Astrocyte (in vitro differentiated cells and primary cell): ENCODE measurements at regions not wholly inside any gene's neighbourhood (a gene's known extent, or its start where the extent isn't known, plus 50 kb on each side); places are given as distances from the start of the nearest gene placed in this dataset.

ENCODE experiments used
- EZH2 ChIP-seq: IDR thresholded peaks from 2 replicates; pipeline ENCODE4 v1.6.1; 2012; ENCODE audit warnings: mild to moderate bottlenecking, low read length, inconsistent platforms; ENCODE audit not compliant: insufficient read depth
- TF ChIP-seq, protein P1 (sequence below): IDR thresholded peaks from 2 replicates; pipeline ENCODE4 v1.5.1; 2011; ENCODE audit warnings: low read depth, mild to moderate bottlenecking, inconsistent platforms, low read length, moderate library complexity; ENCODE audit not compliant: insufficient read depth

DNA sequence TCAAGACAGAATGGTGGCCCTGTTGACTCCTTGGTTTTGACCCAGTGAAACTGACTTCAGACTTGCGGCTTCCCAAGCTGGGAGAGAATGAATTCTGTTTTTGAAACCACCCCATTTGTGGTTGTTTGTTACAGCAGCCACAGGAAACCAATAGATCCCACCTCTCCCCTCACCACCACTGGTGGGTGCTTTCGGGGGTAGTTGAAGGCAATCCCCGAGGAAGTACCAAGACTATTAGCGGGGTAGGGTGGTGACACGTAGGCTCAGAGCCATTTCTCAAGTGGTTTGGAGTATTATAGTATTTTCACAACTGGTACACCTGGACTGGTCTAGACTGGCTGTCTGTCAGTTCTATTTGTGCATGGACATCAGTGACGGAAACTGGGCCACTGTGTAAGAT lies 189.1 kb upstream of the RBPJ start:
- TF ChIP-seq, protein P1, sequence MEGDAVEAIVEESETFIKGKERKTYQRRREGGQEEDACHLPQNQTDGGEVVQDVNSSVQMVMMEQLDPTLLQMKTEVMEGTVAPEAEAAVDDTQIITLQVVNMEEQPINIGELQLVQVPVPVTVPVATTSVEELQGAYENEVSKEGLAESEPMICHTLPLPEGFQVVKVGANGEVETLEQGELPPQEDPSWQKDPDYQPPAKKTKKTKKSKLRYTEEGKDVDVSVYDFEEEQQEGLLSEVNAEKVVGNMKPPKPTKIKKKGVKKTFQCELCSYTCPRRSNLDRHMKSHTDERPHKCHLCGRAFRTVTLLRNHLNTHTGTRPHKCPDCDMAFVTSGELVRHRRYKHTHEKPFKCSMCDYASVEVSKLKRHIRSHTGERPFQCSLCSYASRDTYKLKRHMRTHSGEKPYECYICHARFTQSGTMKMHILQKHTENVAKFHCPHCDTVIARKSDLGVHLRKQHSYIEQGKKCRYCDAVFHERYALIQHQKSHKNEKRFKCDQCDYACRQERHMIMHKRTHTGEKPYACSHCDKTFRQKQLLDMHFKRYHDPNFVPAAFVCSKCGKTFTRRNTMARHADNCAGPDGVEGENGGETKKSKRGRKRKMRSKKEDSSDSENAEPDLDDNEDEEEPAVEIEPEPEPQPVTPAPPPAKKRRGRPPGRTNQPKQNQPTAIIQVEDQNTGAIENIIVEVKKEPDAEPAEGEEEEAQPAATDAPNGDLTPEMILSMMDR: no peak
- TF ChIP-seq EZH2: no peak
